GM19467 (cell line): ENCODE measurements at regions not wholly inside any gene's neighbourhood (a gene's known extent, or its start where the extent isn't known, plus 50 kb on each side); places are given as distances from the start of the nearest gene placed in this dataset.

Experiments used
- ATAC-seq: cut with Tn5 transposase; IDR thresholded peaks from one replicate; pipeline ENCODE4 v1.9.1; 2021; ENCODE audit warnings: mild to moderate bottlenecking, moderate library complexity; ENCODE audit not compliant: unreplicated experiment

DNA sequence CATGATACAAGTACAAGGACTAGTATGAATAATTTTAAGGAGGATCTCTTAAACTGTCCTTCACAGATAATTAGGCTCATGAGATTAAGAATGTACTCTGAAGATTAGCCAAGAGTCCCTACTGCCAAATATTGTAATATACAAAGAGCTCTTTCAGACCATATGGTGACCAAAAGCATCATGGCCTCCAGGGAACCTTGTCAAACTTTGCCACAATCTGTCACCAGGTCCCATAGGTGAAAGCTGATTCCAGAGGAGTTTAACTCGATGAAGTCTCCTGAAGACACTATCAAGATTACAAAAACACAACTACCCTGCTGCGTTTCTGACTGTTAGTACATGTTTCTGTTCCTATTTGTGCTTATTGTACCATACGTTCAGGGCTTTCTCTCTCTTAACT lies 395.4 kb upstream of the ITGA1 start:
- no peak for ATAC-seq

GRCh38 chr5:52409835-52410234 lies 377.9 kb upstream of the ITGA1 start:
- no peak for ATAC-seq

GRCh38 chr5:52419357-52419756 lies 368.4 kb upstream of the ITGA1 start:
- ATAC-seq, result no peak

GRCh38 chr5:52427615-52428014 lies 360.1 kb upstream of the ITGA1 start:
- no peak for ATAC-seq

GRCh38 chr5:52428977-52429489 lies 358.7 kb upstream of the ITGA1 start:
- ATAC-seq, result no peak

DNA sequence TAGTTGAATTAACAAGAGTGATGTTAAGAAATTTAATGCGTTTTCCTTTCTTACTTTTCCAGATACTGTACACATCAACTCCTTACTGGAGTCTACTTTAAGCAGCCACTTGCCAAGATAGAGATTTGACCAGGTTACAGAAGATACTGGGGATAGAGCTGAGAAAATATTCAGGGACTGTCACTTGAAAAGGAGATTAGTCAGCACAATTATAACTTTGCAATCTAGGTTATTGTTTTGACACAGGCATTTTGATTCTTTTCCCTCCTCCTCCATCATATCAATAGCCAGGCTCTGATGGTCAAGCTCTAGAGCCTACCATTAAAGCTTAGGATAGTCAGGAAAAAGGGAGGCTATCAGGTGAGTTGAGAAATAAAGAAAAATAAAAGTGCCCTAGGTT lies 345.9 kb upstream of the ITGA1 start:
- ATAC-seq, result no peak

GRCh38 chr5:52443187-52443586 lies 344.5 kb upstream of the ITGA1 start:
- ATAC-seq, result no peak

GRCh38 chr5:52448111-52448510 lies 339.6 kb upstream of the ITGA1 start:
- ATAC-seq, result no peak

- ATAC-seq, result no peak
These were observed 338.2 kb upstream of the ITGA1 start for GRCh38 chr5:52449516-52449915.

DNA sequence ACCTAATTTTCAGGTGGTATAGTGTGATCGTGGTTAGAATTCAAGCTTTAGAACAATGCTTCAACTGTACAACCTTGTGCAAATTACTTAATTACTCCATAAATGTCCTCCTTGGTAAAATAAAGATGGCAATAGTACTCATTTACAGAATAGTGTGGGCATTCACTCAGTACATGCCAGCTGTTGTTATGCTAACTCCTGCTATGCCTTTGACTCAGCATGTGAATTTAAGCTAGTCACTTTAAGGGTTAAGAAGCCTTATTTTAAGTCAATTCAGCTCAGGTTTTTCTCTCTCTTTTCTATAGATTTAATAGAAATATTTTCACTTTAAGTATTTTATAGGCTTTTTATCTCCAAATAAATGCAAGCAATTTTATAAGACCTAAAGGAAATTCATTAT lies 335.6 kb upstream of the ITGA1 start:
- no peak for ATAC-seq

GRCh38 chr5:52453176-52453575 lies 334.5 kb upstream of the ITGA1 start:
- ATAC-seq, result no peak

DNA sequence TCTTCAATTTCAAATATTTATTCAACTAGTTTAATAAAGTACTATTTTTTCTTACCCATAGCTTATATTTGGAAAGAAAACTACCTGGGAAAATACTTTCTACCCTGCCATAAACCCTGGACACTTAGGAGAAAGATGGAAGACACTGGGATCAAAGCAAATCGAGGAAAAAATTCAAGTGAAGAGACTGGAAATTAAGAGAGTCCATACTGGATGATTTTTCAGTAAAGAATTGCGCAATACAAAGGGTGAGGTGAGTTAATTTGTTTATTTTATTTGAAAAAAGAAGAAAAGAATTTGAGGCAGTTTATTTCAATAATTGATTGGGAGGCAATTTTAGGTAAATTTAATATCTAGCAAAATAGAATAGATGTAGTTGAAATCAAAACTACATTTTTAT lies 331.8 kb upstream of the ITGA1 start:
- no peak for ATAC-seq

- ATAC-seq, result no peak
These were observed 329.9 kb upstream of the ITGA1 start for GRCh38 chr5:52457810-52458209.

DNA sequence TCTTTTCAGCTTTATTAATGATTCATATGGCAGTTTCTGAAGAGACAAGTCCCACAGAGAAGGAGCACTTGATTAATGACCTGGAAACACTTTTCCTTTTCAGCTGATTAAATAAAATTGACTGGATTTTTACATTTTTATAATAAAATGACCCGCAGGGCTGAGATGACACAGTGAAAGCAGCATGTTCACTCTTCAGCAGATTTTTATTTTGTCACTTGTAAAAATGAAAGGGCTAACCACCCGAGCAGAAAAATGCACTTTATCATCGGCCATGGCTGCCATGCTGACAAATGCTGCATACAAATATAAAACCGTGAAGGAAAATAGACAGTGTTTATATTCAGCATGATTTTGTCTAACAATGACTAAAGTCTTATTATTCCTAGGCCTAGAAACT lies 321.6 kb upstream of the ITGA1 start:
- no peak for ATAC-seq

GRCh38 chr5:52466749-52467520 lies 320.8 kb upstream of the ITGA1 start:
- ATAC-seq, result no peak

DNA sequence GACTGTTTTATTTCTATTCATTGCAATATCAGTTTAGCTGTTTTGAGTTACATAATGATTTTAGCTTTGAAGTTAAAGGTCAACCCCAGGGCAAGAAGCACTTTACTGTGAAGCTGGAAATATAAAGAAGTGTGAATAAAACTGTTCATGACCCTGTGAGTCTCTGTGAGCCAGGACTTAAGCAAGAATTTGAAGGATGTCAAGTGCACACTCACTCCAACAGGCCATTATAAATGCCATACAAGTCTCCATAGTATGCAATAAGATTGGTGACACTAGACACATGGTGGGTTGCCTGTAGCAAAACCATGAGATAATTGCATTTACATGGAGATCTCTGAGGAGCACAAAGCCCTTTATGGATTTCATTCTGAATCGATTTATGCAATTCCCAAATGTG lies 318.7 kb upstream of the ITGA1 start:
- no peak for ATAC-seq

DNA sequence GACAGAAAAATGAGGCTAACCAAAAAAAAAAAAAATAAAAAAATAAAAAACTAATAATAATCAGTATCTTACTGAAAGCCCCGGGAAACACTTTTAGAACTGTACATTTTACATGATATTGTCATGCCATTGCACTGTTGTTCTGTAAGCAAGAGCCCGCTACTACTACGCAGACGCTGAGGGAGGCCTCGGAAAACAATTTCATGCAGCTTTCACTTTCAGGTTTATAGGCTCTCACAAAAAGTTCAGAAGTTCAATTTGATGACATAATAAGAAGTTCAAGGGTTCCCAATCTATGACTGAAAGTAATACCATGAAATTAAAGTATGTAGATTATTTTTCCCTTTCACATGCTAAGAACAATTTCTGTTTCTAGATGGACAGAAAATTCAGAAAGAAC lies 318.3 kb upstream of the ITGA1 start:
- ATAC-seq, result no peak

- no peak for ATAC-seq
These were observed 317.9 kb upstream of the ITGA1 start for GRCh38 chr5:52469835-52470234.

- ATAC-seq, result no peak
These were observed 311.4 kb upstream of the ITGA1 start for GRCh38 chr5:52476346-52476745.

GRCh38 chr5:52481201-52481600 lies 306.5 kb upstream of the ITGA1 start:
- ATAC-seq, result no peak

DNA sequence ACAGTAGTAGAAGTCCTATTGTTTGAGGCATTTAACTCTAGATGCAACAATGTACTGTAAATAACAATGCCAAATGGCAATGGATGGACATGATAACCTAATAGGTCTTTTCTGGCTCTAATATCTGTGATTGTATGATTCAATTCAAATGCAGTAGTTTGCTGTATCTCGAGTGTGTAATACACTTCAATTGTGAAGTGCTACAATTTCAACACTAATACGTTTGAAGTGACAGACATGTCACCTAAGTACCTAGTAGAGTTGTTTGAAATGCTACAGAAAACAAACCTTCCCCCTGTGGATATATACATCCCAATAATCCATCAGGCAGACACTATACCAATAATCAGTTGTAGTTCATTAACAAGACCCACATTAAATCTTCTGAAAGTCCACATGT lies 305.9 kb upstream of the ITGA1 start:
- no peak for ATAC-seq

GRCh38 chr5:52491071-52491787 lies 296.5 kb upstream of the ITGA1 start:
- ATAC-seq, result no peak
